GM19468 (cell line): ENCODE measurements at regions not wholly inside any gene's neighbourhood (a gene's known extent, or its start where the extent isn't known, plus 50 kb on each side); places are given as distances from the start of the nearest gene placed in this dataset.
"Not testable (repeated sequence)": the region's sequence is repeated elsewhere in the genome, so short reads cannot be mapped to it uniquely, and the experiment has no call there.

ENCODE experiments used
- ATAC-seq: cut with Tn5 transposase; IDR thresholded peaks from one replicate; pipeline ENCODE4 v1.9.1; 2021; ENCODE audit warnings: mild to moderate bottlenecking, moderate library complexity, moderate number of reproducible peaks; ENCODE audit not compliant: unreplicated experiment; ENCODE audit errors: extremely low read depth

DNA sequence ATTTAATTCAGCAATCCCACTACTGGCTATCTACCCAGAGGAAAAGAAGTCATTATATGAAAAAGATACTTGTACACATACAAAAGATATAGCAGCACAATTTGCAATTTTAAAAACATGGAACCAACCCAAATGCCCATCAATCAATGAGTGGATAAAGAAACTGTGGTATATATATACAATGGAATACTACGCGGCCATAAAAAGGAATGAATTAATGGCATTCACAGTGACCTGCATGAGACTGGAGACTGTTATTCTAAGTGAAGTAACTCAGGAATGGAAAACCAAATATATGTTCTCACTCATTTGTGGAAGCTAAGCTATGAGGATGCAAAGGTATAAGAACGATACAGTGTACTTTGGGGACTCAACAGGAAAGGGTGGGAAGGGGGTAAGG is 102.8 kb upstream of the KCNMA1 start:
- ATAC-seq, result not testable (repeated sequence)

DNA sequence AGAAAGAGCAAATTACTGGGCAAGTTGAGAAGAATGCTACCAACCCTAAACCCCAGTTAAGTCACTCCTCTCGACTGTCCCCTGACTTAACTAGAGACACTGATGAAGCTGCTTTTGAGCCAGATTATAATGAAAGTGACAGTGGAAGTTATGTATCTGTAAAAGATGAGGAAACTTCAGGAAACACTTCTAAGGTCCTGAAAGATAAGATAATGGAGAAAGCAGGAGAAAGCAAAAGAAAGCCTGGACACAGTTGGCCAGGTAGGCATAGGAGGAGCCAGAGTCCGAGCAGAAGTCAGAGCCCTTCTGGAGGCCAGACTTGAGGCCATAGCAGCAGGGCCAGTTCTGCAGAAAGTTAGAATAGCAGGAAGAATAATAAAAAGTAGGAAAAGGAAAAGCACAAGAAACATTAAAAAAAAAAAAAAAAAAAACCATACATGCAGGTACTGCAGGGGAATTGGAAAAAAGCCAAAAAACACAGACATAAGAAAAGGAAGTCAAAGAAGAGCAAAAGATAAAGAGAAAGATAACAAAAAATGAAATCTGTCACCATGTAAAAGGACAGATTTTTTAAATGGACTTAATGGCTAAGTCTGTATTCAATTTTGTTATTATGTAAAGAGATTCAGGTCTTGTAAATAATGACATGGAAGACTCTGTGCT is 101.0 kb upstream of the KCNMA1 start:
- no peak for ATAC-seq

DNA sequence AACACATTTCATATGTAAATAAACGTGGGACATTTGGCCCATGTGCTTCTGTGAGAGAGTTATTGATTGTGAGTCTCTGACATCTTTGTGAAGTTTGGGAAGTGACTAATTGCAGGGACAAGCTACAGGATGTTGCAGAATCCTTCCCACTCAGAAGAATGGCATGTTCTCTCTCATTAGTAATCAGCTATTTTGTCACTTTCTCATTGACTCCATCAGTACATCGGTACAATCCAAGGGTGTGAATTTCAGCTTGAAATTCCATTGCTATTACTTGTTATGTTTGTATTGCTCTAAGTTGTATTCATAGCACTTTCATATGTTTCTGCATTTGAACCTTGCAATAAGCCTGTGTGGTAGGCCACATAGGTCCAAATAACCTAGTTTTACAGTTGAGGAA is 100.0 kb upstream of the KCNMA1 start:
- ATAC-seq, result no peak

DNA sequence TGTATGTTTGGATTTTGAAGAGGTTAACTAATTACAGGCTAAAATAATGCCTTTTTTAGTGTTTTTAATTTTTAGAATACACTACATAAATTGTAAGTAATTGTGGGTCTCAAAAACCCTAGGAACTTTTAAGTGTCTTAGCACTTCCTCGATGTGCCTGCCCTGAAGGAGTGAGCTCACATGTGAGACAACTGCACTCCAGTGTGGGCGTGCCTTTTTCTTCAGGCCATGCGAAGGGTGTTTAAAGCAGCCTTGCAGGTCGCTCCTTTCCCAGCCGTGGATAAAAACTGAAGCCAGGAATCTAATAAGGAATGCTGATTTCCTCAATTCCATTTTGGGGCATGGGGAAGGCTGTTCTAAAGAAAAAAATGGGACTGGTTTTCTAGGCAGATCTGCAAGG is 97.5 kb upstream of the KCNMA1 start:
- not testable (repeated sequence) for ATAC-seq

DNA sequence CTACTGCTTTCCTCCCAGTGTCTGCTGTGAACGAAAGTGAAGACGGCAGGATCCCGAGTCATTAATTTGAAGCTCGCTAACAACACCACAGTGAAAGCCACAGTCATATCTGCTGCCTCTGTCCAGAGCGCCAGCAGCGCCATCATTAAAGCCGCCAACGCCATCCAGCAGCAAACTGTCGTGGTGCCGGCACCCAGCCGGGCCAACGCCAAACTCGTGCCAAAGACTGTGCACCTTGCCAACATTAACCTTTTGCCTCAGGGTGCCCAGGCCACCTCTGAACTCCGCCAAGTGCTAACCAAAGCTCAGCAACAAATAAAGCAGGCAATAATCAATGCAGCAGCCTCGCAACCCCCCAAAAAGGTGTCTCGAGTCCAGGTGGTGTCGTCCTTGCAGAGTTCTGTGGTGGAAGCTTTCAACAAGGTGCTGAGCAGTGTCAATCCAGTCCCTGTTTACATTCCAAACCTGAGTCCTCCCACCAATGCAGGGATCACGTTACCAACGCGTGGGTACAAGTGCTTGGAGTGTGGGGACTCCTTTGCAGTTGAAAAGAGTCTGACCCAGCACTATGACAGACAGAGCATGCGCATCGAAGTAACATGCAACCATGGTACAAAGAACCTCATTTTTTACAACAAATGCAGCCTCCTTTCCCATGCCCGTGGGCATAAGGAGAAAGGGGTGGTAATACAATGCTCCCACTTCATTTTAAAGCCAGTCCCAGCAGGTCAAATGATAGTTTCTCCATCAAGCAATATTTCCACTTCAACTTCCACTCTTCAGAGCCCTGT is 94.8 kb upstream of the KCNMA1 start:
- no peak for ATAC-seq

DNA sequence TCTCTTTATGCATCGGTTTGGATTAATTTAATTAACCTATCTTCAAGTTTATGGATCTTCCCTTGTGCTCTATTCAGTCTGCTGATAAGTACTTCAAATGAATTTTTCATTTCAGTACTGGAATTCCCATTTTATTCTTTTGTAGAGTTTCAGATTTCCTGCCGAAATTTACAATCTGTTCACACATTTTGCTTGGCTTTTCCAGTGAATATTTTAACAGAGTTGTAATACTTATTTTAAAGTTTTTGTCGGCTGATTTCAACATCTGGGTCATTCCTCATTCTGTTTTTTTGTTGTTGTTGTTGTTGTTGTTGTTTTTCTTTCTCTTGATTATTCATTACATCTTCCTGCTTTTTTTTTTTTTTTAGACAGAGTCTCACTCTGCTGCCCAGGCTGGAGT is 89.9 kb upstream of the KCNMA1 start:
- ATAC-seq, result no peak

DNA sequence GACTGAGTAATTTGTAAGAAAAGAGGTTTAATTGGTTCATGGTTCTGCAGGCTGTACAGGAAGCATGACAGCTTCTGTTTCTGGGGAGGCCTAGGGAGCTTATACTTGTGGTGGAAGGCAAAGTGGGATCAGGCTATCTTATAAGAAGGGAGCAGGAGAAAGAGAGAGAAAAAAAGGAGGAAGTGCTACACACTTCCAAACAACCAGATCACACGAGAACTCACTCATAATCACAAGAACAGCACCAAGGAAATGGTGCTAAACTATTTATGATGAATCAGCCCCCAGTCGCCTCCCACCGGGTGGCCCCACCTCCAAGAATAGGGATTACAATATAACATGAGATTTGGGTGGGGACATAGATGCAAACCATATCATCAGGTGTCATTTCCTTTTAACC is 89.1 kb upstream of the KCNMA1 start:
- no peak for ATAC-seq

DNA sequence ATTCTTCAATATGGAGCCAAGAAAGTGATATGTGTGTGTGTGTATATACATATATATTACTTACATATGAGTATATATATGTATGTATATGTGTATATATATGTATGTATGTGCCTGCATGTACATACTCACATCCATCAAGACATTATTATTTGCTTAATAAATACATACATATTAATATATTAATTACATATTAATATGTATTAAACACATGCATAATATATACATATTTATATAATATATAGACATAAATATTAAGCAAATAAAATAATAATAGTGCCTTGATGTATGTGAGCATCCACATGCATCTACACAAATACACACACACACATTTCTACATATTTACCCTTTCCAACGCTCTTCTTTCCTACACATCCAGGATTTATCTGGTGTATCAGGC is 88.7 kb upstream of the KCNMA1 start:
- no peak for ATAC-seq

DNA sequence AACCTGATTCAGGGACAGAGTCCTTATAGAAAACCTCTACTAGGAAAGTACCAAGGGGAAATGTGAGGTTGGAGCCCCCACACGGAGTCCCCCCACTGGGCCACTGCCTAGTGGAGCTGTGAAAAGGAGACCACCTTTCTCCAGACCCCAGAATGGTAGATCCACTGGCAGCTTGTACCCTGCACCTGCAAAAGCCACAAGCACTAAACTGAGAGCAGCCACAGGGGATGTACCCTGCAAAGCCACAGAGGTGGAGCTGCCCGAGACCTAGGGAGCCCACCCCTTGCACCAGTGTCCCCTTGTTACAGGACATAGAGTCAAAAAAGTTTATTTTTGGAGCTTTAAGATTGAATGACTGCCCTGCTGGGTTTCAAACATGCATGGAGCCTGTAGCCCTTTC is 87.2 kb upstream of the KCNMA1 start:
- ATAC-seq, result no peak

DNA sequence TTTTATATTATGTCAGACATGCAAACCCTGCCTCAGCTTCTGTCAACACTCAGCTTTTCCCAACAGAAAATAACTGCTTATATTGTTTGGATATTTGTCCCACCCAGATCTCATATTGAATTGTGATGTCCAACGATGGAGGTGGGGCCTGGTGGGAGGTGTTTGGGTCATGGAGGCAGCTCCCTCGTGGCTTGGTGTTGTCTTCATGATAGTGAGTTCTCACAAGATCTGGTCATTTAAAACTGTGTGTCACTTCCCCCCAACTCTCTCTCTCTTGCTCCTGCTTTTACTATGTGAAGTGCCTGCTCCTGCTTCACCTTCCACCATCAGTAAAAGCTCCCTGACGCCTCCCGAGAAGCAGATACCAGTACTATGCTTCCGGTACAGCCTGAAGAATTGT is 85.8 kb upstream of the KCNMA1 start:
- ATAC-seq, result no peak

DNA sequence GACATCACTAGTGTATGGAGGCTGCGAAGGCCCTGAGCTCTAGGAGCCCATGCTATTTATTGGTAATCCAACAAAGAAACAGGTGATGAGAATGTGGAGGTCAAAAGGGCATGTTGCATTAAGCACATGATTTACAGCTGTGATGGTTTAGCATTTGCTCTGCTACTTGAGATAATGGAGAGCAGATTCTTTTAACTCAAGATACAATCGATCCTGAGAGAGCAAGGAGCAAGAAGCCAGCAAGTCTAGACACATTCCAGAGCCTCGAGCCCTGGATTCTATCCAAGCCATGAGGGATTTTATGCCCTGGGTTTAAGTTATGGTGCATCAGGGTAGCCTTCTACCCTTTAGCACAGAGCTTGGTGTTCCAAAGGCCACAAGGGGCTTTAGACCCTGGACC is 85.3 kb upstream of the KCNMA1 start:
- not testable (repeated sequence) for ATAC-seq

DNA sequence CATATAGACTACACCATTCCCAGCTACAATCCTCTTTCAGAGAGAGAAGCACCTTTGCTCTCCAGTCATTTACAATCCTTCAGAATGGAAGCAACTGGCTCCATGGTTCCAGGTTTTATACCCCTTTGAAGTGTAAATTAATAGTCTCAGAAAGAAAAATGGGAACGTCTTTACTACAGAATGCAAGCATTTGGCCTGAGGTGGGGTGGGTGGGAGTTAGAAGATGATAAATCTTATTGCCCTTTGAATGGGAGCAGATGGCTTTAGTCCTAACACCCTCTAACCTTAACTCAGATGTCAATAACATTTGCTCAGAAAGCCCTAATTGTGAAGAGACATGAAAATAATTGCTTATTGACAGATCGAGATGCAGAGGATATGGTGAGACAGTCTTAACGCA is 84.2 kb upstream of the KCNMA1 start:
- no peak for ATAC-seq

DNA sequence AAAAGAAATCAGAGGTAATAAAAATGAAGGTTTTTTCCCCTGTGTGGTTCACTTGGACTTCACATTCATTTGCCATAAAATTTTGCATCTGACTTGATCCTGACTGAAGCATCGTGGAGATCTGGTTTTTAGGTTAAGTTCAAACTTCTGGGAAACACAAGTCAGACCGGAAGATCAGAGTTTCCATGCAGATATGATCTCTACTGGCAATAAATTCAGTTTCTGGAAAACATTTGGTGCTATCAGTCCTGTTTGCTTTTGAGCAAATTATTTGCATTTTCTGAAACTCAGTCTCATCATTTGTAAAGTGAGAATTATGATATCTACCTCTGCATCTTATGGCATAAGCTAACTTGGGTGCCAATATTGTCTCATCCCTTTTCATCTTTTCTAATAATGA is 81.3 kb upstream of the KCNMA1 start:
- ATAC-seq, result no peak

DNA sequence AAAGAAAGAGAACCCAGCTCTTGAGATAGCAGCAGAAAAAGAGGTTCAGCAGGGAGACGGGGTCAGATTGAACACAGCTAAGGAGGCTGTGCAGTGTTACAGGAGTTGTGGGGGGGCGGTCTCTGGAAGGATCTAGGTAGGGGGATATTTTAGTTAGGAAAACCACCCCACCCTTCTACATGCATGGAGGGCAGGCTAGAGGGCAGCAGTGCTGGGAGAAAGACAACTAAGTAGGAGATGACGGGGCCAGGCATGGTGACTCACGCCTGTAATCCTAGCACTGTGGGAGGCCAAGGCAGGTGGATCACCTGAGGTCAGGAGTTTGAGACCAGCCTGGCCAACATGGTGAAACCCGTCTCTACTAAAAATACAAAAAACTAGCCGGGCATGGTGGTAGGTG is 80.7 kb upstream of the KCNMA1 start:
- not testable (repeated sequence) for ATAC-seq

DNA sequence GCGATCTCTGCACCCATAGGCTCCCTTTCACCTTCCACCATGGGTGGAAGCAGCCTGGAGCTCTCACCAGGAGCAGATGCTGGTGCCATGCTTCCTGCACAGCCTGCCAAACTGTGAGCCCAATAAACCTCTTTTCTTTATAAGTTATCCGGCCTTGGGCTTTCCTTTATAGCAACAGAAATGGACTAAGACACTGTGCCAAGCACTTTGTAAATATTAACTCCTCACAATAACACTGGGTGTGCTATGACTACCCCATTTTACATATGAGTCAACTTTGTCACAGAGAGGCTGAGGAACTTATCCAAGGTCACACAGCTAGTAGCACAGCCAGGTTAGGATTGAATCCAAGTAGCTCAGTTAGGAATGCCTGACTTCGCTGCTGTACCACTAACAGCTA is 79.7 kb upstream of the KCNMA1 start:
- ATAC-seq, result no peak

DNA sequence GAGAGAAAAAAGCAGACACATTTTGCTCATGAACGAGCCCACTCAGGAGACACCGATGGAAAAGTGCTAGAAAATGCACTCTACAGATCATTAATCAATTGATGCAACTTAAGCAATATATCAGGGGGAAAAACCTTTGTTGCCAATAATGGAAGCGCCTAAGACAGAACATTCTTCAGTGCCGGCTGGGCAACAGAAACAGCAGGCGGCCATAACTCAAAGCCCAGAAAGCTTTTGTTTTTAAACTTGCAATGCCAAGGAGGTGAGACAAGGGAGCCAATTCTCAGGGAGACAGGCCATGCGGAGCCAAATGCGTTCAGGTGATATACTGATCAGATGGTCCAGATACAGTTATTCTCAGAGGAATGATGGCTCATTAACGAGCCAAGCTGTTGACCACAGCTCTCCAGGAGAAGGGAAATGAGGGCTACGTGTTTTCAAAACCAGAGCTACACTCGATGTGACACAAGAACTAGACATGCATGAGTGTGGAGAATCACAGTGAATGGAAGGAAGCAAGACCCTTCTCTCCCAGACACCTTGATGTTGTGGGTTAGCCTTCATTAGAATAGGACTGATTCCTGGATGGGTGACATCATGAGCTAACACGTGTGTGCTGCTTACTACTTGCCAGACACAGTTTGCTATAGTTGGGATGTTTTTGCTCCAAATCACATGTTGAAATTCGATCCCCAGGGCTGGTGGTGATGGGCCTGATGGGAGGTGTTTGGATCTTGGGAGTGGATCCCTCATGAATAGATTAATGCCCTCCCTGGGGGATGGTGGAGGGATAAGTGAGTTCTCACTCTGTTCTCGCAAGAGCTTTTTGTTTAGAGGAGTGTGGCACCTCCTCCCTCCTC is 79.1 kb upstream of the KCNMA1 start:
- ATAC-seq, result no peak

DNA sequence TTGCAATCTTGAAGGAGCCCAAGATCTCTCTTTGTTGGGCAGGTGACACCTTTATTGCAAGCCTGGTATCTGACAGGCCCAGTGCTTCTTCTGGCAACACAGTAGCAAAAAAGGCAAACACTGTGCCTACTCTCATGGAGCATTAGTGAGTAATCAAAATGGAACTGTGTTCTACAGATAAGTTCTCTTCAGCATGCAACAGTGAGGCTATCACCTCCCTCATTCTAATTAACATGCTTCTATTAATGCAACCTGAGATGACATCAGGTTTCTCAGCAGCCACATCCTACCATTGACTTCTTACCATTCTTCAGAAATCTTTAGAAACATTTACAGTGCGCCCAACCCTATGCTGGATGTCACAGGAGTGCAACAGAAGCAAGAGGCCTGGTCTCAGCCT is 77.9 kb upstream of the KCNMA1 start:
- no peak for ATAC-seq

DNA sequence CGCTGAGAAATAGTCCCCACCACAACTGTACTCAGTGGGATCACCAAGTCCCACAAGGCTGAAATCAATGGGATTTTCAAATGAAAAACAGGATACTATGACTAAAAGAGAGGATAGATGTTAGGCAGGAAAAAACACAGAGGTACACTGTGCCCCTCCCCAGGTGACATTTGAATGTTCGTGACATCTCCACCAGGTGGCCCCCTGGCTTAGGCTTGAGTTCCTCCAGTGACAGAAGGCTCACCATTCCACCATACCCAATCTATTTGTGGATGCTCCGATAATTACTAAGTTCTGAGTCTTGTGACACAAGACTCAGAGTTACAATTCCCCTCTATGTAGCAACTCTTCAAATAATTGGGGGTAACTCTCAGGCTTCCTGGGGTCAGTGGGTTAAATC is 77.5 kb upstream of the KCNMA1 start:
- ATAC-seq, result no peak

DNA sequence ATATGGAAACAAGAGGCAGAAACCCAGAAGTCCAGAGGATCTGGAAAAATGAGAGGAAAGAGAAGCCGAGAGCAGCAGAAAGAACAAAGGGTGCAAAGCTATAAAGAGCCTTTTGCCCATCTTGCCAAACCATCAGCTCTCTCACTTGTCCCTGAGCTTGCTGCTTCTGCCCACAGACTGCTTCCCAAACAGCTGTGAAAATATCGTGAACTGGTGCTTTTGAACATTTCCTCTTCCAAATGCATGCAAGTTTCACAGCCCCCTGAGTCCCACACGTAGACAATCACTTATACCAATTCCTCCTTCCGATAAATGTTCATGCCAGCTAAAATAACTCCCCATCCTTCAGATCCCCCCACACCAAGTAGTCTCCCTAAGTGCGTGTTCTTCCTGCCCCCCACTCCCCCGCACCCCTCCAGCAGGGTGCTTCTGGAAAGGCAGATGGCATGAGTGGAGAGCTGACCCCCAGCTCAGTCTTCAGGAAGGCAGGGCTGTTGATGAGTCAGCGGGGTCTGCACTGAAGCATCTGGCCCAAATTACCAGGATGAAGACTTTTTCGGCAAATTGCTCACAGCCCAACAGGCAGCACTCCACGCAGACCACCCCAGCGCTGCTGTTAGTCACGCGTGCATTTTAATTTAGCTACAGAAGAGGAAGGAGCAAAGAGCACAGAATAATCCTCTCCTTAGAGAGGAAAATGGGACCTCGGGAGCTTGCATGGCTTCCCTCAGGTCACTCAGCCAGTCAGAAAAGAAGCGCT is 76.1 kb upstream of the KCNMA1 start:
- no peak for ATAC-seq

DNA sequence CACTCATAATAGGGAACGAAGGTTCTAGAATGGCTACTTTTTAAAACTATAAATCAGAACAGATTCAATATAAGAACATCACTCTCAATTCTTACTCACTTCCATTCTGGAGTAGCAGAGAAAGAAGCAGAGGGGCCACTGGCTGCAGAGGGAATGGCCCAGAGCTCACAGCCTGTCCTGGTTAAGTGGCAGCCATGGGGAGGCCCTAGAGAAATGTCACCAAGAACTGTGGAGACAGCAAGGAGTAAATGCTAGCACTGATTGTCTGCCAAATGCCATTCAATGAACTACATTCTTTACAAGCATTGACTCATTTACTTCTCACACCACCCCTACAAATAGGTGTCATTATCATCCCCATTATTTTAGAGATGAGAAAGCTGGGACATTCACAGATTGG is 74.6 kb upstream of the KCNMA1 start:
- ATAC-seq, result no peak
